SH-SY5Y (cell line): ENCODE measurements at regions not wholly inside any gene's neighbourhood (a gene's known extent, or its start where the extent isn't known, plus 50 kb on each side); places are given as distances from the start of the nearest gene placed in this dataset.

Source experiments
- GATA2 ChIP-seq: IDR thresholded peaks from 2 replicates; pipeline ENCODE4 v1.6.1; 2011; ENCODE audit warnings: mild to moderate bottlenecking, low read depth, low read length
- GATA3 ChIP-seq: IDR thresholded peaks from 2 replicates; pipeline ENCODE4 v1.6.1; 2011; ENCODE audit warnings: low read depth, mild to moderate bottlenecking, low read length, moderate library complexity

DNA sequence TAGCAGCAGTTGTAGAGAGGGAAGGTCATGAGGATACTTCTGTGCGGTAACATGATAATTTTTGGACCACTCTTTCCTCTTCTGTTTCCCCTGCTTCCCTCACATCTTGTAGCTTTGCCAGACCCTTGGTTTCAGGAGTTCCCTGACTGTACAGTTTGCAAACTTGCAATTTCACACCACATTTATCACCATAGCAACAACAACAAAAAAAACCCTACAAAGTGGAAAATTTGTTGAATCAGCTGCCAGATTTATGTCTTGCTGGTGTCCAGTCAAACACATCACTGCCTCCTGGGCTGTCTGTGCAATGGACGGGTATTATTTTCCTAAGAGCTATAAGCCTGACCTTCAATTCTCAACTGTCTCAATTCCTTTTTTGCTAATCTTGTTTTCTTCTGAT lies 751.6 kb downstream of the TLR4 start:
- TF ChIP-seq GATA3 (no peak), GATA2 (no peak)
